Ovary (tissue), 3 donors: ENCODE measurements at regions not wholly inside any gene's neighbourhood (a gene's known extent, or its start where the extent isn't known, plus 50 kb on each side); places are given as distances from the start of the nearest gene placed in this dataset.

Experiments used
- POLR2A ChIP-seq: fragments of 450-650 bp; IDR thresholded peaks from one replicate; pipeline ENCODE4 v1.6.1; 2017; ENCODE audit warnings: antibody characterized with exemption, mild to moderate bottlenecking, moderate library complexity
- TF ChIP-seq, protein P1 (sequence below), 3 donors: fragments of 450-650 bp in 2 of 3; fragments of 200-600 bp in 1 of 3; IDR thresholded peaks; one replicate each; pipeline versions ENCODE4 v1.5.1 to v1.8.0; 2016 to 2022; ENCODE audit warnings: antibody characterized with exemption in 3 of 3, mild to moderate bottlenecking in 1 of 3
- donor health status: DM: no; HTN: no; CAD: no.

- TF ChIP-seq POLR2A, result no peak
- TF ChIP-seq, protein P1, sequence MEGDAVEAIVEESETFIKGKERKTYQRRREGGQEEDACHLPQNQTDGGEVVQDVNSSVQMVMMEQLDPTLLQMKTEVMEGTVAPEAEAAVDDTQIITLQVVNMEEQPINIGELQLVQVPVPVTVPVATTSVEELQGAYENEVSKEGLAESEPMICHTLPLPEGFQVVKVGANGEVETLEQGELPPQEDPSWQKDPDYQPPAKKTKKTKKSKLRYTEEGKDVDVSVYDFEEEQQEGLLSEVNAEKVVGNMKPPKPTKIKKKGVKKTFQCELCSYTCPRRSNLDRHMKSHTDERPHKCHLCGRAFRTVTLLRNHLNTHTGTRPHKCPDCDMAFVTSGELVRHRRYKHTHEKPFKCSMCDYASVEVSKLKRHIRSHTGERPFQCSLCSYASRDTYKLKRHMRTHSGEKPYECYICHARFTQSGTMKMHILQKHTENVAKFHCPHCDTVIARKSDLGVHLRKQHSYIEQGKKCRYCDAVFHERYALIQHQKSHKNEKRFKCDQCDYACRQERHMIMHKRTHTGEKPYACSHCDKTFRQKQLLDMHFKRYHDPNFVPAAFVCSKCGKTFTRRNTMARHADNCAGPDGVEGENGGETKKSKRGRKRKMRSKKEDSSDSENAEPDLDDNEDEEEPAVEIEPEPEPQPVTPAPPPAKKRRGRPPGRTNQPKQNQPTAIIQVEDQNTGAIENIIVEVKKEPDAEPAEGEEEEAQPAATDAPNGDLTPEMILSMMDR (IDR thresholded peaks at IDR 0.05), result no peak
These were observed 195.5 kb downstream of the RGS3 start for GRCh38 chr9:113659039-113659438.
